Activated T-helper 2 cell treated with anti-CD3 and anti-CD28 coated beads, Interferon-gamma antibody, Interleukin-2, Interleukin-4, amounts not matched to agents 10 μg/mL and 5 μg/mL and 100 μg/mL, durations not matched to agents 14 hours and 24 hours and 36 hours (primary cell): ENCODE measurements at regions not wholly inside any gene's neighbourhood (a gene's known extent, or its start where the extent isn't known, plus 50 kb on each side); places are given as distances from the start of the nearest gene placed in this dataset.

Experiments used
- DNase-seq: peaks from one replicate; pipeline ENCODE4 v3.0.0; 2021; ENCODE audit warnings: low spot score
- H3K27ac Mint-ChIP-seq: one replicate; pipeline ENCODE4 v1.8.0; 2021; ENCODE audit warnings: mixed read lengths
- H3K27me3 Mint-ChIP-seq: one replicate; pipeline ENCODE4 v1.8.0; 2021; ENCODE audit warnings: low read depth, mixed read lengths
- H3K36me3 Mint-ChIP-seq: one replicate; pipeline ENCODE4 v1.8.0; 2021; ENCODE audit warnings: low read depth, mixed read lengths
- H3K4me1 Mint-ChIP-seq: one replicate; pipeline ENCODE4 v1.8.0; 2021; ENCODE audit warnings: low read depth, mixed read lengths
- H3K4me3 Mint-ChIP-seq: one replicate; pipeline ENCODE4 v1.8.0; 2021; ENCODE audit warnings: low read depth, mild to moderate bottlenecking, moderate library complexity, mixed read lengths
- H3K9me3 Mint-ChIP-seq: one replicate; pipeline ENCODE4 v1.8.0; 2021; ENCODE audit warnings: mixed read lengths
- intact Hi-C: fragments of 100-400 bp; cut with micrococcal nuclease; formaldehyde crosslinking; loops from one replicate; pipeline ENCODE4 v1.15.1; 2023

GRCh38 chr2:74745766-74746165 lies 88.2 kb upstream of the HK2 start:
- no peaks in the 10 kb centered on the region for H3K9me3 Mint-ChIP-seq
- no peaks in the 10 kb centered on the region for H3K36me3 Mint-ChIP-seq
- intact Hi-C loops, result no loop called here
- no peak overlapping the region for H3K4me3 Mint-ChIP-seq
- no peaks in the 10 kb centered on the region for H3K4me1 Mint-ChIP-seq
- H3K27ac Mint-ChIP-seq, result no peak overlapping the region
- DNase-seq, result no peak
- peaks cover 8% of the 10 kb centered on the region for H3K27me3 Mint-ChIP-seq

DNA sequence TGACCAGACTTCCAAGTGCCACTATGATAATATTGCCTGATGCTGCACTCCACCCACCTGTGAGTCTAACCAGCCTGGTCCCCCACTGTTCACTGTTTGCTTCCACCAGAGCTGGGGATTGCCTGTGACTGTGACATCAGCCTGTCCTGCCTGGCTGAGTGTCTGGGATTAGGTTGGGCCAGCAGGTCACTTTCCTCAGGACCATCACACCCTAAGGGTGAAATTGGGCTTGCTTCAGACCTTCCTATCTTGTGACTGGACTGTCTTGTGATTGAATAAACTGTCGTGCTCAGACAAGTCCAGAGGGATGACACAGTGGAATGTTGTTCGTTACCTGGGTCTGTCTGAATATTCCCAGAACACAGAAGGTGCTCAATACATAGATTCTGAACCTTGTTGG lies 87.4 kb upstream of the HK2 start:
- Mint-ChIP-seq H3K36me3 (no peaks in the 10 kb centered on the region), H3K27ac (no peak overlapping the region), H3K9me3 (no peaks in the 10 kb centered on the region)

DNA sequence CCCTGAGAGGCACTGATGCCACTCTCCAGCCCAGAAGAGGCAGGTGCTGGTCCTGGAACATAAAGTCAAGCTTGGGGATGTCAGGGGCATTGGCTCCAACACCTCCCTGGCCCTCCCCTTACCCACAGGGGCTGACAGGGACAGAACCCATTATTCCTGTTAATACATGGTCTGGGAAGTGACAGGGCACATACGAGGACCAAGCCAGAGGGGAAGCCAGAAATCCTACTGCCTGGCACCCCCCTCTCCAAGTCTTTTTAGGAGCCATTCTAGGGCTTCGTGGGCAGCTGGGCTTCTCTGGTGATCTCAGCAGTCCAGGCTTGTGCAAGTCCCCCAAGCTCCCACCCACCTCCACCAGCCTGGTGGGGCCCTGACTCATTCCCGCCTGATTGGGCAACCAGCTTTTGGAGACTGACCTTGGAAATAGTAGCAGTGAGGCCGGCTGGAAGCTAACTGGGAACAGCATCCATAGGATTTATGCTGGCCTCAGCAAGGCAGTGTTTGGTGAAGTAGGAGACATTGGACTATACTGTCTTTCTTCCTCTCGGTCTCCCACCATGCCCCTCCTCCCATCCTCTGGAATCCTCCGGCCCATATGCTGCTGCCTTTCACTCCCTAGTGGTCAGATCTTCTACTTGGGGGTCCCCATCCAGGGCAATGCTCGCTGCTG lies 86.4 kb upstream of the HK2 start:
- DNase-seq, result no peak
- H3K27ac Mint-ChIP-seq, result no peak overlapping the region
- intact Hi-C loops, result no loop called here
- H3K4me3 Mint-ChIP-seq, result no peak overlapping the region
- no peaks in the 10 kb centered on the region for H3K36me3 Mint-ChIP-seq
- H3K9me3 Mint-ChIP-seq, result no peaks in the 10 kb centered on the region
- H3K27me3 Mint-ChIP-seq, result peaks cover 9% of the 10 kb centered on the region
- no peaks in the 10 kb centered on the region for H3K4me1 Mint-ChIP-seq

More for the DNA sequence above, 87.4 kb upstream of the HK2 start:
- intact Hi-C loops, result no loop called here
- H3K4me3 Mint-ChIP-seq, result no peak overlapping the region
- no peaks in the 10 kb centered on the region for H3K4me1 Mint-ChIP-seq
- peaks cover 8% of the 10 kb centered on the region for H3K27me3 Mint-ChIP-seq
- no peak for DNase-seq

DNA sequence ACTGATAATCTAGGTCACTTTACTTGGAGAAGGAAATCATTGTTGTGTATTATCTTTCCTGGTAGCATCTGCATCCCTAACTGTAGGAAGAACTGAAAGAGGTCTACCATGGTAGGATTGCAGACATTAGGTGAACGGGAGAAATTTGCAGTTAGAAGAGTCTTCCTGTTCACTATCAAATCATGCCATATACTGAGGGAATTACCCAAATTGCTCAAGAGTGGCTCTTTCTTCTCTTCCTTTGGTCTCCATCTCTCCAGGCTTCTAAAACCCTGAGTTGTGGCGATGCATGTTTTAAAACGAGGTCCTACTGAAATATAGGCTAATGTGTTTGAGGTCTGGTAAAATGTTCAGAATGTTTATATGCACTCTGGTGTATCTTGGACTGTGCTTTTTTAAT lies 85.3 kb upstream of the HK2 start:
- no peak for DNase-seq
- H3K9me3 Mint-ChIP-seq, result no peaks in the 10 kb centered on the region
- H3K4me3 Mint-ChIP-seq, result no peak overlapping the region
- H3K36me3 Mint-ChIP-seq, result no peaks in the 10 kb centered on the region
- intact Hi-C loops, result no loop called here
- no peak overlapping the region for H3K27ac Mint-ChIP-seq
- no peaks in the 10 kb centered on the region for H3K4me1 Mint-ChIP-seq
- H3K27me3 Mint-ChIP-seq, result peaks cover 12% of the 10 kb centered on the region

DNA sequence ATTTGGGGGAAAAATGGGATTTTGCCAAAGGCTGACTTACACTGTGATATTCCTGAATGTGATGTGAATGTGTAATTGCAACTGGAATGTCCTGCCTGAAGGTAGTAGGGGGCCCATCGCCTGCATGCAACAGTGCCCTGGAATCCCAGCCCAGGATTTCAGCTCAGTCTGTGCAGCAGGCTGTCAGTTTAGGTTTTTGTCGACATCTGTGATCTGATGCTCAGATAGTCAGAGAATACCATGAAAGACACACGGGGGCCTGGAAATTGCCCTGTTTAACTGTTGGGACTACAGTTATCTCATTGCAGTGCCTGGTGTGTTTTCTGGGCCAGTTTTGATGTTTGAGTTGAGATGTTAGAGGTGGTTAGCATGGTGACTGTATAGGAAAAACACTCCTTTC lies 84.5 kb upstream of the HK2 start:
- intact Hi-C loops, result no loop called here
- no peaks in the 10 kb centered on the region for H3K4me1 Mint-ChIP-seq
- no peak for DNase-seq
- no peak overlapping the region for H3K27ac Mint-ChIP-seq
- peaks cover 12% of the 10 kb centered on the region for H3K27me3 Mint-ChIP-seq
- H3K4me3 Mint-ChIP-seq, result no peak overlapping the region
- no peaks in the 10 kb centered on the region for H3K9me3 Mint-ChIP-seq
- H3K36me3 Mint-ChIP-seq, result no peaks in the 10 kb centered on the region

- DNase-seq, result no peak
- peaks cover 11% of the 10 kb centered on the region for H3K9me3 Mint-ChIP-seq
- no peak overlapping the region for H3K4me3 Mint-ChIP-seq
- no peaks in the 10 kb centered on the region for H3K4me1 Mint-ChIP-seq
- peaks cover 4% of the 10 kb centered on the region for H3K36me3 Mint-ChIP-seq
- intact Hi-C loops, result no loop called here
- H3K27ac Mint-ChIP-seq, result no peak overlapping the region
- H3K27me3 Mint-ChIP-seq, result peaks cover 12% of the 10 kb centered on the region
These were observed 81.7 kb upstream of the HK2 start for GRCh38 chr2:74751981-74752851.

DNA sequence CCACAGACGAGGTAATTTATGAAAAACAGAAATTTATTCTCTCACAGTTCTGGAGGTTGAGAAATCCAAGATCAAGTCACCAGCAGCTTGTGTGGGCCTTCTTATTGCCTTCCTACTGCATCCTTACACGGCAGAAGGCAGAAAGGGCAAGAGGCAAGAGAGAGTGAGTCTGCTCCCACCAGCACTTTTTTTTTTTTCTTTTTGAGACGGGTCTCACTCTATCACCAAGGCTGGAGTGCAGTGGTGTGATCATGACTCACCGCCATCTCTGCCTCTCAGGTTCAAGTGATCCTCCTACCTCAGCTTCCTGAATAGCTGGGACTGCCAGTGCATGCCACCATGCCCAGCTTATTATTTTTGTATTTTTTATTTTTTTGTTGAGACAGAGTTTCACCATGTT lies 78.5 kb upstream of the HK2 start:
- Mint-ChIP-seq H3K27ac (no peak overlapping the region), H3K9me3 (peaks cover 11% of the 10 kb centered on the region), H3K4me3 (no peak overlapping the region), H3K36me3 (peaks cover 4% of the 10 kb centered on the region), H3K4me1 (no peaks in the 10 kb centered on the region), H3K27me3 (peaks cover 9% of the 10 kb centered on the region)
- intact Hi-C loops, result no loop called here
- DNase-seq, result no peak

GRCh38 chr2:74756356-74756890 lies 77.5 kb upstream of the HK2 start:
- intact Hi-C loops, result no loop called here
- H3K36me3 Mint-ChIP-seq, result peaks cover 4% of the 10 kb centered on the region

GRCh38 chr2:74759986-74760385 lies 73.9 kb upstream of the HK2 start:
- DNase-seq, result no peak
- Mint-ChIP-seq H3K27ac (no peak overlapping the region), H3K9me3 (peaks cover 11% of the 10 kb centered on the region), H3K36me3 (peaks cover 4% of the 10 kb centered on the region), H3K4me1 (peaks cover 13% of the 10 kb centered on the region), H3K27me3 (no peaks in the 10 kb centered on the region), H3K4me3 (no peak overlapping the region)
- intact Hi-C loops, result no loop called here

More at GRCh38 chr2:74756356-74756890, 77.5 kb upstream of the HK2 start:
- DNase-seq, result no peak
- Mint-ChIP-seq H3K9me3 (peaks cover 11% of the 10 kb centered on the region), H3K4me1 (no peaks in the 10 kb centered on the region), H3K27ac (no peak overlapping the region), H3K4me3 (no peak overlapping the region), H3K27me3 (peaks cover 8% of the 10 kb centered on the region)

DNA sequence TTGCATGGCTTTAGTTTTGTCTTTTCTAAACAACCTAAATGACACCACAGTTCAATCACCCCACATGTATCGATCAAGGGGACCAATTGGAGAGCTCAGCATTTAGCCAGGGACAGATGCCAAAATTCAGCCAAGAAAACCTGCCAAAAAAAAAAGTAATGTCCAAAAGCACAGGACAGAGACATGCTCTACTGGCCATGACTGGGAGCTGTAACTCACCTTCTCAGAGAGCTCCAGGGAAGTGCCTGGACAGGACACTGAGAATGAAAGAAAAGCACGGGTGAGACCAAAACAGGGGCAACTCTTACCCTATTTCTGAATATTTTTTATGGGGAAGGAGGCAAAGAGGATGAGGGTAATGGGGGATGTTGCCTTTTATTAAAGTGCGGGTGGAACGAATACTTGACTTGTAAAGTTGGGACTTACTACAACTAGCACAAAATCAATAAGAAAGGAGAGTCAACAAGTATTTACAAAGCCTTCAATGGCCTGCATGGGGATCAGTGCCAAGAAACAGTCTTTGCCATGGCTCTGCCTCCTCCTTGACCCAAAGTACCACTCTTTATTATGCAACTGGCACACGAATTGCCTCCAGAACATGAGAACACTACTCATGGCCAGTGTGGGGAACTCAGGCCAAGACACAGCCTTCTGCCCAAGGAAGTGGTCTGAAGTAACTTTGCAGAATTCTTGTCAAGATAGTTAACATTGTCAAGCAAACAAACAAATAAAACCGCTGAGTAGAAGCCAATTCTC lies 72.9 kb upstream of the HK2 start:
- no peak for DNase-seq
- H3K4me1 Mint-ChIP-seq, result peaks cover 17% of the 10 kb centered on the region
- no peak overlapping the region for H3K27ac Mint-ChIP-seq
- peaks cover 4% of the 10 kb centered on the region for H3K36me3 Mint-ChIP-seq
- peaks cover 7% of the 10 kb centered on the region for H3K9me3 Mint-ChIP-seq
- H3K27me3 Mint-ChIP-seq, result no peaks in the 10 kb centered on the region
- intact Hi-C loops, result no loop called here
- H3K4me3 Mint-ChIP-seq, result no peak overlapping the region

DNA sequence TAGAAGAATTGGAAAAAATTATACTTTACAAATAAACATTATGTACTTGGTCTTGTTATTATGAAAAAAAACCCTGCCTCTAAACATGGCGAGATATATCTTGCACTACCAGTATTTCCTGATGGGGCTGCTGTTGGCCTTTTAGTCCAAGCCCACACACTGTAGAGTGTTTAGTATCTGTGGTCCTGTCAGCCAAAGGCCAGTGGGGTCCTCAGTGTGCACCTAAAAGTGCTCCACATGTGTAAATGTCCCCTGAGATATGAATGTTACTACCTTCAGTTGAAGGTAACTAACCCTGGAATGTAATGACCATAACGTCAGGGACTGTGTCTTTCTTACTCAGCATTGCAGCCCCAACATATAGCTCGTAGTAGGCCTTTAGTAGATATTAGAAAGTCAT lies 71.1 kb upstream of the HK2 start:
- Mint-ChIP-seq H3K36me3 (no peaks in the 10 kb centered on the region), H3K27ac (no peak overlapping the region), H3K9me3 (no peaks in the 10 kb centered on the region), H3K27me3 (no peaks in the 10 kb centered on the region), H3K4me1 (peaks cover 17% of the 10 kb centered on the region), H3K4me3 (no peak overlapping the region)
- intact Hi-C loops, result no loop called here
- no peak for DNase-seq

GRCh38 chr2:74763962-74764428 lies 69.9 kb upstream of the HK2 start:
- intact Hi-C loops, result no loop called here
- H3K36me3 Mint-ChIP-seq, result no peaks in the 10 kb centered on the region
- H3K4me1 Mint-ChIP-seq, result peaks cover 17% of the 10 kb centered on the region
- DNase-seq, result no peak
- no peak overlapping the region for H3K4me3 Mint-ChIP-seq
- no peaks in the 10 kb centered on the region for H3K27me3 Mint-ChIP-seq
- H3K27ac Mint-ChIP-seq, result no peak overlapping the region
- H3K9me3 Mint-ChIP-seq, result no peaks in the 10 kb centered on the region
